ENCODE measurements at regions not wholly inside any gene's neighbourhood (a gene's known extent, or its start where the extent isn't known, plus 50 kb on each side); places are given as distances from the start of the nearest gene placed in this dataset.
A peak's percentile ranks its signal among the peaks of the same experiment; 100 is the strongest.

DNA sequence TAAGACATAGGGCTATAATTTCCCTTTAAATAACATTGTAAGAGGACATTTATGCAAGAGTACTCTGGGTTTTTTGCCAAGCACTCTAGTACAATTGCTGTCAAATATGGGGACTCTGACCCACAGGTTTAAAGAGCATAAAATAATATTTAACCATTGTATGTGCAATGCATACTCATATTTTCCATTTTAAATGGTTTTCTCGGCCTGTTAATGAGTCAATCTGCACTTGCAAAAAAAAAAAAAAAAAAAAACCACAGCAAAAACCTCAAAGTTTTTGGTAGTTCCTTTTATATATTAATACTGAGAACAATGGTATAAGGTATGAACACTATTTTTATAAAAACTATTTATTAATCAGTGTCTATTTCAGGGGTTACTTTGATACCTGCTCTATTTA, 304.0 kb upstream of the CBLB start:
- DNase-seq (ENCODE audit: low read depth in 2 of 2), result no peak

GRCh38 chr3:106175276-106175675, 306.5 kb upstream of the CBLB start:
- no peak for DNase-seq (ENCODE audit: low read depth in 2 of 2)

GRCh38 chr3:106176734-106177133, 307.9 kb upstream of the CBLB start:
- DNase-seq (ENCODE audit: low read depth in 2 of 2), result peak; percentile 35 to 53

- no peak for DNase-seq (ENCODE audit: low read depth in 2 of 2)
Measured at GRCh38 chr3:106182950-106183511, 314.2 kb upstream of the CBLB start.

GRCh38 chr3:106183762-106184391, 315.1 kb upstream of the CBLB start:
- no peak for DNase-seq (ENCODE audit: low read depth in 2 of 2)

DNA sequence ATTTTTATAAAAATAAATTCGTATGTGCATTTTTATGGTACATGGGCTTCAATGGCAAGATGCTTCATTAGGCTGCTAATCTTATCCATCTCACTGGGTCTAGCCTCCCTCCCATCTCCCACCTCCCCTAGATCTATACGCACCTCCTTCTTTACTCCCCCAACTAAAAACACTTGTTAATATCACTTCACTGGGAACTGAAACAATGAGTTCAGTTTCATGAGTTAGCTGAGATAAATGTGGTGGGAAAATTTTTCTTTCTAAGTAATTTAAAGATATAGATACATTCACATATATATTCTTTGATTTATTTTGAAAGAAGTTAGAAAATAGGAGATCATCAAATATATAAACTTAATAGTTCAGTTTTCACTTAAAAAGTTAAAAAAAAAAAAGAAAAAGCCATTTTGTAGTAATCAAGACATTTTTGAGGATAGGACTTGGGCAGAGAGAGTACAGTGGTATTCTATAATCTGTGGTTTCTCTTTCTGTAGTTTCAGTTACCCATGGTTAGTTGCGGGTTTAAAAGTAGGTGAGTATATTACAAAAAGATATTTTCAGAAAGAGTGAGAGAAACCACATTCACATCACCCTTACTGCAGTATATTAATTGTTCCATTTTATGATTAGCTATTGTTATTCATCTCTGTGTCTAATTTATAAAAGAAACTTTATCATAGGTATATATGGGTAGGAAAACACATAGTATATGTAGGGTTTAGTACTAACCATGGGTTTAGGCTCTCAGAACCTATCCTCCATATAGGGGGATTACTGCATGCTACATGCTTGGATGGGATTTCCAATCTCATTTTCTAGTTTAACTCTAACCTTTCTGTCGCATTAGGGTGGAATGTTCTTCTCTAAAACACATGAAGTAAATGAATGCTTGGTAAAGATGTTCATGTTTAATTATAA, 316.0 kb upstream of the CBLB start:
- no peak for DNase-seq (ENCODE audit: low read depth in 2 of 2)

DNA sequence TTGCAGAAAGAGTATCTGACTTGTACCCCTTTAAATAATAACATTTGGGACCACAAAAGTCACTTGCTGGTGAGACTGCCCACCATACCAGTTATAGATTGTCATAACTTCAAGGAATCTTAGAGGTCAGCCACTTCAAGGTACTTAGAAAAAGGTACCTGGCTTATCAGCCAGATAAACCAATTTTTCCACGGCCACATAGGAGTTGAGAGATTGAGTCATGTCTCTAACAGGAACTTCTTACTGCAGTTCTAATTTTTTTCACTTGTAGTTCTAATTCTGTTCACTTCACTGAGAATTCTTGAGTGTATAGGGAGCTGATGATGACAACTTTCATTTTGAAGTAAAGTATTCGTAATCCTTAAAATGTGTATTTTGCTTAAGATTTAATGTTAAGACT, 317.1 kb upstream of the CBLB start:
- no peak for DNase-seq (ENCODE audit: low read depth in 2 of 2)

DNA sequence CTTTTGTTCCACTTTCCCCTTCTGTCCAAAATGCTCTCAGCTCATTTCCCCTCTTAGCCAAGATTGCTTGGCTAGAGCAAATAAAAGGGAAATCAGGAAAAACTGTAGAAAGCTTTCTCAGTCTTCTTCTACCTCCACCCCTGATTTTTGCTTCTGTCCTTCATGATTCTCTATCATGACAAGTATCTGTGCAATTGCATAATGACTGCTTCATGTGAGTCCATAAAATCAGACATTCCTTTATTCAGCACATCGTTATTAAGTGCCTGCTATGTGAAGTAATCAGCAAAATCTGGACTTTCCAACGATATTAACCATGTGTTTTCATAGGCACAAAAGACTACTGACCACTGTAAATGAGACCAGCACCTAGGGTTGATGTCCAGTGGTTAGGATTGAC, 321.5 kb upstream of the CBLB start:
- DNase-seq (ENCODE audit: low read depth in 2 of 2), result no peak

- DNase-seq (ENCODE audit: low read depth in 2 of 2), result no peak
Measured at GRCh38 chr3:106191211-106191610, 322.4 kb upstream of the CBLB start.

GRCh38 chr3:106191913-106192312, 323.1 kb upstream of the CBLB start:
- no peak for DNase-seq (ENCODE audit: low read depth in 2 of 2)

- no peak for DNase-seq (ENCODE audit: low read depth in 2 of 2)
Measured at GRCh38 chr3:106193876-106194275, 325.1 kb upstream of the CBLB start.

DNA sequence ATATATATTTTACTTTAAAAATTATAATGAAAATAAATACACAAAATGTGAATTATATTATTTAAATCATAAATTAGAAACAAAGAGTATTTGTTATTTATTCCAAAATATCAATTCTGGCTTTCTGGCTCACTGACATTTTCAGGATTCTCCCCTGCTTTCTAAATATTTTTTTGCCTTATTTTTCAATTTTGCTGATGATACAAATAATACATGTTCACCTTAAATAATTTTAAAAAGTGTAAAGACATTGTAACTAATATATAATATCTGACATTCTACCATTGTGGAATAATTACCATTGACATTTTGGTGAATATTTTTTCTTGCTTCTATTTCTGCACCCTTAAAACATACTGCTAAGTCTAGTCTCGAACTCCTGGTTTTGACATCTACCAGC, 325.9 kb upstream of the CBLB start:
- DNase-seq (ENCODE audit: low read depth in 2 of 2), result no peak

DNA sequence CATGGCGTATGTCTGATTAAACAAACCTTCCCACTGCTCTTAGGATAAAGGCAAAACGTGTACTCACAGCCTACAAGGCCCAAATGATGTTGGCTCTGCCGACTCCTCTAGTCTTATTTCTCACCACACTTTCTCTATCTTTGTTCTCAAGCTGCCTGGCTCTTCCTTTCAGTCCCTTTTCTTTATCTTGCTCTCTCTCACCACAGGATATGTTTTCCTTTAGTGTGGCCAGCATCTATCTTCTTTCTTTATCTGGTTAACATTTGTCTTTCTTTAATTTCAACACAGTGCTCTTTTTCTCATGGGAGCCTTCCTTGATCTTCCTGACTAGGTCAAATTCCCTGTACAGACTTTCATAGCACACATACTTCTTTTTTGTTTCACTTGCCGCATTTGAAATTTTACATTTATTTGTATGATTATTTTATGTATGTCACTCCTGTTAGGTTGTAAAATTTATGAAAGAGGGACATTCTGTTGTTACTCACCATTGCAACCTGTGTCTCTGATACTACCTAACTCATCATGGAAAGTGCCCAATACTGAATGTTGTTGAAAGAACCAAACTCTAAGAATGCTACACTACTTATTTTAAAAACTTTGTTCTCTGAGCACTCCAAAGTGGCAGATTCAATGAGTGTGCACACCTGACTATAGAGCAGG, 328.9 kb upstream of the CBLB start:
- no peak for DNase-seq (ENCODE audit: low read depth in 2 of 2)

- no peak for DNase-seq (ENCODE audit: low read depth in 2 of 2)
Measured at GRCh38 chr3:106204160-106204868, 335.5 kb upstream of the CBLB start.

DNA sequence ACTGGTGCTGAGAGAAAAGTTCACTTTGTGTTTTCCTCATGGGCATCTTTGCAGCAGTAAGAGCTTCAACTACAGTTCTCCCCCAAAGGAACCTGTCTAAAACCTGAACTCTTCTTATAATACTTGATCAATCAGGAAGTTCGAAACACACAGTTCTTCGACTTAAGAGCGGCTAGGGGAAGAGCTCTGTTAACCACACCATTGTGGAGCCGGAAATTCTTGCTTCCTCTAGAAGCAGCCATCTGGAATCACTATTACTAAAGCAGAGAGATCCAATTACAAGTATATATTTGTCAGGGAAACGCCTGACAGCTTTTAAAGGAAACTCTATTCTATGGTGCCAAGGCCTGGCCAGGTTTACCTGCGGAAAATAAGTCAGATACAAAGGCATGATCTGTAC, 337.3 kb upstream of the CBLB start:
- DNase-seq (ENCODE audit: low read depth in 2 of 2), result no peak

DNA sequence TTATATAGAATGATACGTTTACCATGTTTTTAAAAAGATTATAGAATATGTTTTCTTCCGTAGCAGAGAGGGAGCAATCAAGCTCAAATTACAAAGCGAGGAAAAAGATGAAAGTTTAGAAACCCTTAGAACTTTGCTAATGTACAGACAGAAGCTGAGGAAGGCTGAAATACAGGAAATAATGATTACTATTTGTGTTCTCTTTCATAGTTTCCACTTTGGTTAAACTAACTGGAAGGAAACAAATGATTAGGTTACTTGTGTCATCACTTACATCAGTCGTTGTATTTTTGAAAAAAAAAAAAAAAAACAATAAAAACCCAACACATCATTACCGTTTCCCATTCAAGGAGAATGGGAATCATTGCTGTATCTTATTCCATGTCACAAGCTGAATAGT, 337.8 kb upstream of the CBLB start:
- no peak for DNase-seq (ENCODE audit: low read depth in 2 of 2)

DNA sequence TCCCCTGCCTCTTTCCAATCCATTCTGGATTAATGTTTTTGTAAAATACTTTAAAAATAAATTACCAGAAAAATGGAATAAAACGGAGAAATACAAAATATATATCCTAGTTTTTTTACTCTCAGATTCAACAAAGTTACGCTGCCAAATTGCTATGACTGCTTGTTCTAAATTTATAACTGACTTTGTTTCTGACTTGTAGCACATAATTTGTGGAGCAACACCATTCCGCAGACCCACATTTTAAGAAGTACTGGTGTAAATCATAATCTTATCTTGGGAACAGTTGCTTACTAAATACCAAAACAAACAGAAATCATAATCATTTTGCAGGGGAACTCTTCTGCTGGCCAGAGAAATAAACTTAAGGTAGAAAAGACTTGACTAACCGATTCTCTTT, 339.4 kb upstream of the CBLB start:
- no peak for DNase-seq (ENCODE audit: low read depth in 2 of 2)

- DNase-seq (ENCODE audit: low read depth in 2 of 2), result no peak
Measured at GRCh38 chr3:106208967-106209366, 340.2 kb upstream of the CBLB start.

DNA sequence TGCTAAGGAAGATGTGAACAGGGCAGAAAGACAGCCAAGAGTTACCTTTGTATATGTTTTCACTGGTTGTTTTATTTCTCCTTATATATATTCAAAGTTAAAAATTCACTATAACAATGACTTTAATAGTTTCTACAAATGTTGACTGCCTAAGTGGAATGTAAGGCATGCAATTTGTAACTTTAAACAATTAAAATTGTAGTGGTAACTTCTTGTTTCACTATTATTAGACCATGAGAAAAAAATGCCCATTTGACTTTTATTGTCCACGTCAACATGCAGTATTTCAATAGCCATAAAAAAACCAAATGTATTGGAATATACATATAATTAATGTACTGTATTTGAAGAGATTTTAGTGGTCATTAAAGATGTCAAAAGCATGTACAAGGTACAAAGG, 340.7 kb upstream of the CBLB start:
- DNase-seq (ENCODE audit: low read depth in 2 of 2), result no peak

DNA sequence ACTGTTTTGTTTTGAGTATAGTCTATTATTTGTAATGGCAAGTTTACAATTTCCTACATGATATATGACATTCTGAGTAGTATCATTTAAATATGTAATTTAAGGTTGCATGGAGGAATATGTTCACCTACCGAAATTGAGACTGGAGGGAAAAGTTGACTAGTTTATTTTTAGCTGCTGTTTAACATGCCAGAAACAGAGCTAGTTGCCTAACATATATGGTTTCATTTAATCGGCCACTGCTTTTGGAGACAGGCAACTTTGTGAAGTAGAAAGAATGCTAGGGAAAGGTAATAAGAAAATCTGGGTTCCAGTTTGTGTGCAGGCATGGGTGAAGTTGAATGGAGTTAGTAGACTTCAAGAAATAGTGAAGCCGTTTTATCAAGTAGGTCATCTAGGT, 342.1 kb upstream of the CBLB start:
- no peak for DNase-seq (ENCODE audit: low read depth in 2 of 2)

DNA sequence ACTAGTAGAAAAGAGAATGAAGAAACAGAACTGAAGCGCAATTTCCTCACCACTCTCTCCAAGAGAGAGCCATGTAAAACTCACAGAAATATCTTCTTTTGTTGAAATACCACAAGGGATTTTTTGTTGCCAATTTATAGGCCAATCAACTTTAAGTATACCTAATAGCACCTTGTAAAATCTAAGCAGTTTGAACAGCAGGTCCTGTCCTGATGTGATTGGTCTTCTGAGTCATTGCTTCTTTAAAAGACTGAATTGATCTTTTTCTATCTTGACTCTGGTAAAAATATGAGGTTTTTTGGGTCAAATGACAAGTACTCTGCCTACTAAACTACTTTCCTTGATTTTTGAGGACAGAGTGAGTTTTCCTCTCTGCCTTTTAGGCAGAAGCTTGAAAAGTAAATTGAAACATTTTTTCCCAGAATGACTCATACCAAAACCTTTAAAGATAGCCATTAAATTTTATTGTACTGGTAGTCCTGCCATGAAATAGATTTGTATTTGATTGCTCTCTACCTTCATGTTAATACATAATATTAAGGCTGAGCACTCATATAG, 343.9 kb upstream of the CBLB start:
- DNase-seq (ENCODE audit: low read depth in 2 of 2), result no peak

DNA sequence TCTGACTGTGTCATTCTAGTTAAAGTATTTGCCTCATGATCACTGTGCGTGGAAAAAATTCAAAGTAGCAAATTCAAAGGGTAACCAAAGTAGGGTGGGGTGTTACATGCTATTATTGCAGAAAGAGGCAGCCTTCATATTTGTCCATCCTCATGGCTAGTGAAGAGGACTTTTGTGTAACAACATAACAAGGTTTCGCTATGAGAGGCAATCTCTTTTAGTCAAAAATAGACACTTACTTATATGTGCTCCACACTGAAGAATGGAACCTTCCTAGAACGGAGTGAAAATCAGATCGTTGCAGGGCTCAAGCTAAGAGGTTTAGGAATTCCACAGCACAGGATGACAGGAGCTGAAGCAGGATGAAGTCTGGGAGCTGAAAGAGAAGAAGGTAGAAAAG, 345.1 kb upstream of the CBLB start:
- no peak for DNase-seq (ENCODE audit: low read depth in 2 of 2)
